Activated CD8-positive, alpha-beta memory T cell treated with anti-CD3 and anti-CD28 coated beads, Interleukin-2, amount 50 U/mL, for 1 hour (primary cell): ENCODE measurements at regions not wholly inside any gene's neighbourhood (a gene's known extent, or its start where the extent isn't known, plus 50 kb on each side); places are given as distances from the start of the nearest gene placed in this dataset.

Source experiments
- DNase-seq: peaks from one replicate; pipeline ENCODE4 v3.0.0-alpha.2; 2020; ENCODE audit errors: extremely low read depth

DNA sequence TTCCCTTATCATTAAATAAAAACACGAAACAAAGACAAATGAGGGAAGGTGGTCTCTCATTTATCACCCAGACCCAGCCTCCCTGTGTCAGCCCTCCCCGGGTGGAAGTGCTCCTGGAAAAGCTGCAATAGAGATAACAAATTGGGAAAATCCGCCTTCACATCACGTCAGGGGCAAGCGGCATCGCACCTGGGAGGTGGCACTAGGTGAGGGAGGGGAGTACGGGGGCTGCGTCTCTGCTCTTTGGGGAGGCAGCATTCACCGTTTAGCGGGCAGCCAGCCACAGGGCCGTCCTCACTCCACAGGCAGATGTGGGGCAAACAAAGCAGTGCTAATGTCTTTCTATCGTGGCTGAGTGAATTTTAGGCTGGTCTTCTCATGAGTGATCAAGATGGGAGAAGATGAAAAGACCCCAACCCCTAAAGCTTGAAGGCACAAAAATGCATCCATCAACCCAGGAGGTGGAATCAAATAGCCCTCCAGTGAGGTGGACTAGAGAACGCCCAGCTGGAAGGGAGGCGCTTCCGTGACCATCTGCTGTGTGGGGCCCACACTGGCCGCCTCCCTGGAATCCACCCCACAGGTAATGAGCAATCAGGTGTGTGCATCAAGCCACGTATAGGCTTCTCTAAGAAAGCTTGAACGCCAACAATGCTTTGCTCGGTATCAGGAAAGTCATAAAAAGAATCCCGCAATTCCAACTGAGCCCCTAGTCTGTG is 629.5 kb downstream of the BRD1 start:
- no peak for DNase-seq

GRCh38 chr22:49197505-49197904 is 630.2 kb downstream of the BRD1 start:
- DNase-seq = no peak

GRCh38 chr22:49196046-49196511 is 631.6 kb downstream of the BRD1 start:
- no peak for DNase-seq

GRCh38 chr22:49195636-49196035 is 632.0 kb downstream of the BRD1 start:
- no peak for DNase-seq

GRCh38 chr22:49193901-49194465 is 633.7 kb downstream of the BRD1 start:
- no peak for DNase-seq

DNA sequence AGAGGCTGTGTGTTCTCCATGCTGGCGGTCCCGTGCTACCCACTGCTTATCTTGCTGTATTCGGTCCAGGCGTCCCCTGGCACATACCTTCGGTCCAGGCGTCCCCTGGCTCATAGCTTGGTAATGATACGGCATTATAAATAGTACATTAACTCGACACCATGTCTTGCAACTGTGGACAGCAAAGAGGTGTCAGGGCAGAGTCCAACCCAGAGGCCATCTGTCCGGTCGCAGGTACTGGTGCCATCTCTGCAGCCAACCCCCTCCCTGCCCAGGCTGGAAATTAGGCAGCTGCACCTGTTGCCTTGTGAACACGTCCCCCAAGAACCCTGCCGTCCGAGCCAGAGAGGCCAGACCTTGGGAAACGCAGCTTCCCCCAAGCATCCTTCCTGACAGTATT is 634.3 kb downstream of the BRD1 start:
- DNase-seq = no peak

DNA sequence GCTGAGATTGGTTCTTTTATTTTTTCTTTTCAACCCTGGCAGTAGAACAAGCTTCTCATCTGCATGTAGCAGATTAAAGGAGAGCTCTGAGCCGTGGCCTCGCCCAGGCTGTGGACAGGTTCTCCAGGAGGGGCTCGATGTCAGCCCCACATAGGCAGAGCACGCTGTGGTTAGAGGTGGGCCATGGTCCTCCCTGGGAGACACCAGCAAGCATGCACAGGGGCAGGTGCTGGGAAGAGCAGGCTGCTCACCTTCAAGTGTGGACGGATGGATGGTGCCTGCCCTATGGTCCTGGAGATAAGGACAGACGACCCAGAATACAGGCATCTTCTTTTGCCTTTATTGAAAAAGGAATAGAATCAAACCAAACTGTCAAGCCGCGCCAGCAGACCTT is 634.8 kb downstream of the BRD1 start:
- no peak for DNase-seq

GRCh38 chr22:49192180-49192856 is 635.4 kb downstream of the BRD1 start:
- no peak for DNase-seq

- DNase-seq = no peak
Observed at GRCh38 chr22:49191506-49191980, 636.1 kb downstream of the BRD1 start.

DNA sequence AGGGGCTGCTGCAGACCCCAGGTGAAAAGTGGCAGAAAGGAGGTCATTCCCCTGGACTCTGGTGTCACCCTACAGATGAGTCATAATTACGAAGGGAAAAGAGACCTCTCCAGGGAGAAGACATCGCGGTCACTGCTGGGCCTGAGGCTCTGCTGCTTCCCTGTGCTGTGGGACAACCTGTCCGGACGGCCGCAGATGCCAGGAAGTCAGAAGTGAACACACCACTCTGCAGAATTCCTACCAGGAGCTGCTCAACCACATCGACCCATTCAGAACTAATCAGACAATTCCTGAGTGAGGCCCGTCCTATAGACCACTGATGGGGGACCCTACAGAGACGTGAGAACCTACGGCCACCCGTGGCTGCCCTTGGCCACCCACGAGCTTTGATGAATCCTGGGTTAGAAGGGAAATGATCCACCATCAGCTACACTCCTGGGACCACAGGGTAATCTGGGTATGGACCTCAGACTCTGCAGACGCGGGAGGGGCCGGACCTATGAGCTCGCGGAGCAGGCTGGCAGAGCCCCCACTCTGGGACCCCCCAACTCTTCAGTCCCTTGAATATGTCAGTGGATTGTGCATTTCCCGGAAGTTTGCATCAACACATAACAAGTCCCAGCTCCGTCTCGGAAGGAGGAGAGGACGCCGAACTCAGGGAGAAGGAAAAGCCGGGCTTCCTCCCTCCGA is 636.7 kb downstream of the BRD1 start:
- no peak for DNase-seq

- DNase-seq = no peak
Observed at GRCh38 chr22:49189871-49190270, 637.8 kb downstream of the BRD1 start.

DNA sequence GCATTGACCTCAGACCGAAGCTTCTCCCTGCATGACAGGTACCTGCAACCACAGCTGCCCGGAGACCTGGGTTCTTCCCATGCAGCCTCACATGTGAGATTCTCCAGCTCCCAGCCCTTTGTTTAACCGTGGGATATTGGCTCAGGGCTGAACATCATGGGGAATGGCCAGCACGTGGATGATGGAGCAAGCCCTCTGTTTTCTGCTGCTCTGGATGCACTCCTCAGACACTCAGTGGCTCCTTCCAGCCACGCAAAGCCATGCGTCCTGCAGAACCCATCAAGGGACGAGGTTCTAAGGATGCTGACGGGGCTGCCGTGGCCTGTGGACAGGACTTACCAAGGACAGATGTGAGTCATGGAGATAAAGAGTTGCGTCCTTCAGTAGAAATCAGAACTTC is 639.1 kb downstream of the BRD1 start:
- DNase-seq = no peak

DNA sequence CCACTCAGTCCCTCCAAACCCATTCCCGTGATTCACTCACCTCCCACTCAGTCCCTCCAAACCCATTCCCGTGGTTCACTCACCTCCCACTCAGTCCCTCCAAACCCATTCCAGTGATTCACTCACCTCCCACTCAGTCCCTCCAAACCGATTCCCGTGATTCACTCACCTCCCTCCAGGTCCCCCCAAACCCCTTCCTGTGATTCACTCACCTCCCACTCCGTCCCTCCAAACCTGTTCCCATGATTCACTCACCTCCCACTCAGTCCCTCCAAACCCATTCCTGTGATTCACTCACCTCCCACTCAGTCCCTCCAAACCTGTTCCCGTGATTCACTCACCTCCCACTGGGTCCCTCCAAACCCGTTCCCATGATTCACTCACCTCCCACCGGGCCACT is 639.6 kb downstream of the BRD1 start:
- no peak for DNase-seq

GRCh38 chr22:49186762-49187161 is 640.9 kb downstream of the BRD1 start:
- no peak for DNase-seq

DNA sequence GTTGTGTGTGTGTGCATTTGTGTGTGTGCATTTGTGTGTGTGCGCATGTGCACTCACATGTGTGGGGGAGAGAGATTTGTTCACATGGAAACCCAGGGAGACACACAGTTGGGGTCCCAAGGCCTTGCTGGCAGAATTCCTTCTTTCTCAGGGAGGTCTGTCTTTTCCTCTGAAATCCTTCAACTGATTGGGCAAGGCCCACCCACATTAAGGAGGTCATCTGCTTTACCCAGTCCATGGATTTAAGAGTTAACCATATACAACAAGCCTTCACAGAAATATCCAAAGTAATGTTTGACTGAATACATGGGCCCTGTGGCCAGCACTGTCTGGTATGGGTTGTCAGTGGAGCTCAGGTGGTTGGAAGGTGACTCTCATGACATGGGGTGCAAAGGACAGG is 641.4 kb downstream of the BRD1 start:
- DNase-seq = no peak

DNA sequence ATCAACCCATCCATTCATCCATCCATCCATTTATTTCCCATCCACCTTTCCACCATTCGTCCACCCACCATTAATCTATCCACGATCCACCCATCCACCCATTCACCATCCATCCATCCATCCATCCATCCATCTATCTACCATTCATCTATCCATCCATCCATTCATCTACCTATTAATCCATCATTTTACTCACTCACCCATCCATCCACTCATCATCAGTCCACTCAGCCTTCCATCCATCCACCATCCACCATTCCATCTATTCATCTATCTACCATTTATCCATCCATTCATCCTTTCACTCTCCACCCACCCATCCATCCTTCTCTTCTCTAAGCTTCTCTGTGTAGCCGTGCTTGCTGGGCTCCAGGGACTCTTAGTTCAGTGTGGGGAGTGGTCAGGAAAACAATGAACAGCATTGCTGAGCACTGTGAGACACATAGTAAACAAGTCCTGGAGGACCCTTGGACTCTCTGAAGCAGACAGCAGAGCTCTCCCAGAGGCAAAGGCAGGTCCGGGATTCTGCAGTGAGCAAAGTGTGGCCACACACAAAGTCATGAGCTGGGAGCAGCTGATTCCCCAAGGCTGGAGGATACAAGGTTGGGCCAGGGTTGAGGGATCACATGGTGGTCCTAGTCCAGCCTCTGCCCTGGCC is 642.2 kb downstream of the BRD1 start:
- no peak for DNase-seq

GRCh38 chr22:49184736-49185135 is 642.9 kb downstream of the BRD1 start:
- DNase-seq = no peak

DNA sequence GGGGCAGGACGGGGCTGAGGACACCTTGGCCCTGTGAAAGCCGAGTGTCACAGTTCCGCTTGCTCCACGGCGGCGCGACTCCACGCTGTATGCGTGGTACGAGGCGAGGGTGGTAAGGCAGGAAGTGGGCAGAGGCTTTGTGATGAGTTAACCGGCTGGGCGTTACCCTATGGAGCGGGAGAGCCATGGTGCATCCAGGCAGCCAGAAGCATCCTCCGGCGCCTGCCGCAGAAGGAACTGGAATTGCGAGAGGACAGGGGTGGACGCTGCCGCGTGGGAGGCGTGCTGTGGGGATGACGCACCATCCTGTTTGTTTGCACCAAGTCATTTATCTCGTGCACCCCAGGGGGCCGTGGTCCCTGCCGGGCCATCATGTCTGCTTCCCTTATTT is 643.9 kb downstream of the BRD1 start:
- DNase-seq = no peak

DNA sequence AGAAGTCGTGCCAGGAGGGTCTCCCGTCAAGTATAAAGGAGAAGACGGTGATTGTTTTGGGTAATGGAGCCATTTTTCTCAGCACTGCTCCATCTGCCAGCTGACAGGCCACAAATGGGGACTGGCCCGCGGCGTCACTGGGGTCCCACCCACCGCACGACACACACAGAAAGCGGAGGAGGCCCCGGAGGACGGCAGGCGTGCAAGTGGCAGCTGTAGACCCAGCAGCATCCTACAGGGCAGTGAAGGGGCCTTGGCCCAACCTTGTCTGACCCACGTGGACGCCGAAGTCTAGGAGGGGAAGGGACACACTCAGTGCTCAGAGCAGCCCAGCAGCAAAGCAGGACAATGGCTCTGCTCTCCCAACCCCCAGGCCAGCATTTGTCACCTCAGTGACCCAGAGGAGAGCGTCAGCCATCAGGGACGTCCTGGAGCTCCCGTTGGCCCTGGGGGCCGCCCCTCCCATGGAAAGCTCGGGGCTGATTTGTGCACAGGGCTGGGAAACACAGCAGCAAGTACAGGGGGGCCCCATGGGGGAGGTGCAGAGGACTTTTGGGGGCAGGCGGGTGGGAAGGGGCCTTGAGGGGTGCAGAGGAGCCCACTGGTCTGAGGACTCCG is 644.4 kb downstream of the BRD1 start:
- no peak for DNase-seq

- DNase-seq = no peak
Observed at GRCh38 chr22:49182416-49182815, 645.3 kb downstream of the BRD1 start.

DNA sequence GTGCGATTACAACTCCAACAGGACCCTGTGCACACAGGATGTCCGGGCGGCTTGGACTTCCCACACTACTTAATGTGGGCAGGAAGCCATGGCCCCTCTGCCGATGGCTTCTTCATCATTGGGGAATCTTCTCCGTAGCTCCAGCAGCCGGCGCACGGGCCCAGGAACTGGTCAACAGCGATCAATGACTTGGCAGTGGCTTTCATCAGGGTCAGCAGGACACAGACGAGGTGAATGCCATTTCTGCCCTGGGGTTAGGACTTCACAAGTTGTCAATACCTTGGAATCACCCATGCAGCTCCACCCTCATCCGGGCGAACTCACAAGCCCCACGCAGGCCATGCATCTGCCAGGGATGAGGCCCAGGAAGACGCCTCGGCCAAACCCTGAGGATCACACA is 645.7 kb downstream of the BRD1 start:
- DNase-seq = no peak

- DNase-seq = no peak
Observed at GRCh38 chr22:49181431-49181830, 646.2 kb downstream of the BRD1 start.
